AG09309 (cell line): ENCODE measurements at regions not wholly inside any gene's neighbourhood (a gene's known extent, or its start where the extent isn't known, plus 50 kb on each side); places are given as distances from the start of the nearest gene placed in this dataset.

Source experiments
- DNase-seq: peaks from one replicate; pipeline ENCODE4 v3.0.0-alpha.2; 2010; ENCODE audit warnings: low read depth
- H3K4me3 ChIP-seq: 2 replicates; pipeline ENCODE4 v1.5.1; 2011; ENCODE audit warnings: mild to moderate bottlenecking, low read depth, low read length, moderate library complexity; ENCODE audit not compliant: control insufficient read depth
- TF ChIP-seq, protein P1 (sequence below): IDR thresholded peaks from 2 replicates; pipeline ENCODE4 v1.5.1; 2011; ENCODE audit warnings: mild to moderate bottlenecking, low read depth, low read length, inconsistent platforms; ENCODE audit not compliant: insufficient read depth, control insufficient read depth; ENCODE audit errors: missing control alignments

DNA sequence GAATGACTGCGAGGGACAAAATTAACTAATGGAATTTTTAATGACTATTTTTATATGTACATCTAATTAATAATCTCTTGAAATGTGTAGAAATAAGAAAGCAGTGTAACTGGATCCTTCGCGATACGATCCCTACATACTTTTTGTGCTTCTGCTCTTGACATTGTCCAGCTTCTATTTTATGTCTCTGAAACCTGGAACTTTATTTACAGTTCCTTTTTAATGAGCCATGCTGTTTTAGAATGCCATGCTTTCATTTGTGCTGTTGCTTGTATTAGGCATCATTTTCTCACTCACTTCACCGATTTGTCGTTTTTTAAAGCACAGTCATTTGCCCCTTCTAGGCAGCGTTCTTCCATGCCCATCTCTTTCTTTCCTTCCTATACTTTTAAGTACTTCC, 301.3 kb downstream of the EDEM1 start:
- no peak for DNase-seq
- TF ChIP-seq, protein P1, sequence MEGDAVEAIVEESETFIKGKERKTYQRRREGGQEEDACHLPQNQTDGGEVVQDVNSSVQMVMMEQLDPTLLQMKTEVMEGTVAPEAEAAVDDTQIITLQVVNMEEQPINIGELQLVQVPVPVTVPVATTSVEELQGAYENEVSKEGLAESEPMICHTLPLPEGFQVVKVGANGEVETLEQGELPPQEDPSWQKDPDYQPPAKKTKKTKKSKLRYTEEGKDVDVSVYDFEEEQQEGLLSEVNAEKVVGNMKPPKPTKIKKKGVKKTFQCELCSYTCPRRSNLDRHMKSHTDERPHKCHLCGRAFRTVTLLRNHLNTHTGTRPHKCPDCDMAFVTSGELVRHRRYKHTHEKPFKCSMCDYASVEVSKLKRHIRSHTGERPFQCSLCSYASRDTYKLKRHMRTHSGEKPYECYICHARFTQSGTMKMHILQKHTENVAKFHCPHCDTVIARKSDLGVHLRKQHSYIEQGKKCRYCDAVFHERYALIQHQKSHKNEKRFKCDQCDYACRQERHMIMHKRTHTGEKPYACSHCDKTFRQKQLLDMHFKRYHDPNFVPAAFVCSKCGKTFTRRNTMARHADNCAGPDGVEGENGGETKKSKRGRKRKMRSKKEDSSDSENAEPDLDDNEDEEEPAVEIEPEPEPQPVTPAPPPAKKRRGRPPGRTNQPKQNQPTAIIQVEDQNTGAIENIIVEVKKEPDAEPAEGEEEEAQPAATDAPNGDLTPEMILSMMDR: no peak
- H3K4me3 ChIP-seq: no peak overlapping the region

GRCh38 chr3:5489536-5489935, 302.0 kb downstream of the EDEM1 start:
- H3K4me3 ChIP-seq: no peak overlapping the region
- no peak for DNase-seq
- TF ChIP-seq, protein P1: no peak

DNA sequence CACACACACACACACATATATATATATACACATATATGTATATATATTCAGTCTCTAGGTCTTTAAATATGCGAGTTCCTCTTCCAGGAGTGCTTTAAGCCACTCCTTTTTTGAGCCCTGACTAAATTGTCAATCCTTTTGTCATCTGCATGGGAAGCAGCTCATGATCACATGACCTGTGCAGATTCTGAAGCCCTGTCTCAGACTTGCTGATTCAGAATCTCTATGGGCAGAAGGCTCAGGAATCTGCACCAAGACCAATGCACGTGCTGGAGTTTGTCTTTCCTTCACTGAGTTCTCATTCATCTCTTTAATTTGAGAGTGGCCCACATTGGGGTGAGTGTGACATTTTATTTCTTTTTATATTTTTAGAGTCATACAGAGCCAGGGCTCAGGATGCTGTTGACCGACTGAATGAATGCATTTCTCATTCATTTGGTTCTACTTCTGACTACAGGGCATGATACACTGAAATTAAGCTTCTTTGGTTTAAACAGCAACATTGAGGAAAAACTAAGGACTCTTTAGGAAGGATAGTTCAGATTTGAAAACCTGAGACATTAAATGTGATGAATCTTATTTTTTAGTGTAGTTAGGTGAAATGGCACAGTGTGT, 307.5 kb downstream of the EDEM1 start:
- H3K4me3 ChIP-seq: no peak overlapping the region
- DNase-seq: no peak
- TF ChIP-seq, protein P1: no peak

DNA sequence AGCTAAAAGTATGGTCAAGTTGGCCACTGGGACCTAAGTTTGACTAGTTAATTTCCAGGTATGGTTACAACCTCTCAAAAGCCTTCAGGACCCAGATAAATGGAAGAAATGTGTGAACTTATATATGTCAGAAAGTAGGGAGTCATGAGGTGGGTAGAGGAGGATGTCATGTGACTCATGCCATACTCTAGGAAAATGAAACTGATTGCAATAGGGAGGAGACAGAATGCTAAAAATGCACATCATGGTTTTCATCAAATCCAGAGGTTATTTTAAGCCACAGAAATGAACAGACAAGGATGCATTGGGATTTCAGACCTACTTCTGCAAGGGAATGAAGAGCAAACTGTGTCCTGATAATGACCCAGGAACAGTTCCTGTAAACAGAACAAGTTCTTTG, 310.0 kb downstream of the EDEM1 start:
- TF ChIP-seq, protein P1: no peak
- no peak overlapping the region for H3K4me3 ChIP-seq
- no peak for DNase-seq

DNA sequence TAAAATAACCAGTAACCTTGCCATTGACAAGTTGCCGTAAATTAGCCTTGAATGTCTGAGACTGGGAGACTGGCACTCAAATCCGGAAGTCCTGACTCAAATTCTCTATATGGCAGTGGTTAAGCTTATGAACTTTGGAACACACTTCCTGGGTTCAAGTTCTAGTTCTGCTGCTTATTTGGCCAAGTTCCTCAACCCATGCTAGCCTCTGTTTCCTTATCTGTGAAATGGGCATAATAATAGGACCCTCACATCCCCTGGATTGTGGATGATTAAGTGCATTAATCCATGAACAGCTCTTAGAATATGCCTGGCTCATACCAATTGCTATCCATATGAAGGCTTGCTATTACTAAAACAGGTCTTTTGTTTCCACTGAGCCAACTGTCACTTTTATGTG, 311.5 kb downstream of the EDEM1 start:
- no peak for DNase-seq
- no peak overlapping the region for H3K4me3 ChIP-seq
- TF ChIP-seq, protein P1: no peak

- DNase-seq: no peak
- no peak overlapping the region for H3K4me3 ChIP-seq
- TF ChIP-seq, protein P1: no peak
Measured at GRCh38 chr3:5499404-5499803, 311.9 kb downstream of the EDEM1 start.

- TF ChIP-seq, protein P1: no peak
- H3K4me3 ChIP-seq: no peak overlapping the region
- no peak for DNase-seq
Measured at GRCh38 chr3:5503136-5503535, 315.6 kb downstream of the EDEM1 start.
